Activated CD4-positive, alpha-beta memory T cell treated with anti-CD3 and anti-CD28 coated beads, Interleukin-2, amount 10 ng/mL, durations not matched to agents 7 days and 5 days (primary cell): ENCODE measurements at regions not wholly inside any gene's neighbourhood (a gene's known extent, or its start where the extent isn't known, plus 50 kb on each side); places are given as distances from the start of the nearest gene placed in this dataset.

ENCODE experiments used
- CTCF ChIA-PET: fragments of 350-600 bp; sonication (Branson Sonifier 250); formaldehyde crosslinking; loops from one replicate; lab custom pipeline; 2021; ENCODE audit warnings: antibody characterized with exemption, inconsistent platforms; lab: Charles Lee
- POLR2A ChIA-PET: fragments of 350-600 bp; sonication (Branson Sonifier 250); formaldehyde crosslinking; loops from one replicate; lab custom pipeline; 2021; ENCODE audit warnings: antibody characterized with exemption; lab: Charles Lee
- DNase-seq: peaks from one replicate; pipeline ENCODE4 v3.0.0-alpha.2; 2020
- H3K27ac Mint-ChIP-seq: one replicate; pipeline ENCODE4 v1.8.0; 2021; ENCODE audit warnings: mild to moderate bottlenecking, mixed read lengths
- H3K27me3 Mint-ChIP-seq: one replicate; pipeline ENCODE4 v1.8.0; 2021; ENCODE audit warnings: mixed read lengths
- H3K36me3 Mint-ChIP-seq: one replicate; pipeline ENCODE4 v1.8.0; 2021; ENCODE audit warnings: low read depth, mixed read lengths
- H3K4me1 Mint-ChIP-seq: one replicate; pipeline ENCODE4 v1.8.0; 2021; ENCODE audit warnings: mixed read lengths
- H3K4me3 Mint-ChIP-seq: one replicate; pipeline ENCODE4 v1.8.0; 2021; ENCODE audit warnings: mild to moderate bottlenecking, mixed read lengths
- H3K9me3 Mint-ChIP-seq: one replicate; pipeline ENCODE4 v1.8.0; 2021; ENCODE audit warnings: mixed read lengths

DNA sequence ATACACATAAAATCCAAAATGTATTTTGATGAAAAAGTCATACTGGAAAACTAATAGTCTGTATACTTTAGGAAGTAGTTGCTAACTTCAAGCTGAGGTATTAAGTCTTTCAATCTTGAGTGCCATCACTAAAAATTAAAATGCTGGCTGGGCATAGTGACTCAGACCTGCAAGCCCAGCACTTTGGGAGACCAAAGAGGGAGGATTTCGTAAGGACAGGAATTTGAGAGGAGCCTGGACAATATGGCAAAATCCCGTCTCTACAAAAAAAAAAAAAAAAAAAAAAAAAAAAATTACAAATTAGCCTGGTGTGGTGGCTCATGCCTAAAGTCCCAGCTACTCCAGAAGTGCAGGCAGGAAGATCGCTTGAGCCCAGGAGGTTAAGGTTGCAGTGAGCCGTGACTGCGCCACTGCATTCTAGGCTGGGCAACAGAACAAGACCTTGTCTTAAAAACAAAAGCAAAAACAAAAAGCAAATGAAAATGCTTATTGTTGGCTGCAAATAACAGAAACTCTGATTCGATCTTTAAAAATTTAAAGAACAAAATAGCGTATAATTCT is 1994.2 kb upstream of the PCDH20 start:
- H3K4me1 Mint-ChIP-seq, result no peaks in the 10 kb centered on the region
- CTCF ChIA-PET, result no interaction called here
- H3K9me3 Mint-ChIP-seq, result peaks cover 5% of the 10 kb centered on the region
- no peak overlapping the region for H3K4me3 Mint-ChIP-seq
- POLR2A ChIA-PET, result no interaction called here
- no peaks in the 10 kb centered on the region for H3K36me3 Mint-ChIP-seq
- DNase-seq, result no peak
- no peak overlapping the region for H3K27ac Mint-ChIP-seq
- H3K27me3 Mint-ChIP-seq, result no peaks in the 10 kb centered on the region

DNA sequence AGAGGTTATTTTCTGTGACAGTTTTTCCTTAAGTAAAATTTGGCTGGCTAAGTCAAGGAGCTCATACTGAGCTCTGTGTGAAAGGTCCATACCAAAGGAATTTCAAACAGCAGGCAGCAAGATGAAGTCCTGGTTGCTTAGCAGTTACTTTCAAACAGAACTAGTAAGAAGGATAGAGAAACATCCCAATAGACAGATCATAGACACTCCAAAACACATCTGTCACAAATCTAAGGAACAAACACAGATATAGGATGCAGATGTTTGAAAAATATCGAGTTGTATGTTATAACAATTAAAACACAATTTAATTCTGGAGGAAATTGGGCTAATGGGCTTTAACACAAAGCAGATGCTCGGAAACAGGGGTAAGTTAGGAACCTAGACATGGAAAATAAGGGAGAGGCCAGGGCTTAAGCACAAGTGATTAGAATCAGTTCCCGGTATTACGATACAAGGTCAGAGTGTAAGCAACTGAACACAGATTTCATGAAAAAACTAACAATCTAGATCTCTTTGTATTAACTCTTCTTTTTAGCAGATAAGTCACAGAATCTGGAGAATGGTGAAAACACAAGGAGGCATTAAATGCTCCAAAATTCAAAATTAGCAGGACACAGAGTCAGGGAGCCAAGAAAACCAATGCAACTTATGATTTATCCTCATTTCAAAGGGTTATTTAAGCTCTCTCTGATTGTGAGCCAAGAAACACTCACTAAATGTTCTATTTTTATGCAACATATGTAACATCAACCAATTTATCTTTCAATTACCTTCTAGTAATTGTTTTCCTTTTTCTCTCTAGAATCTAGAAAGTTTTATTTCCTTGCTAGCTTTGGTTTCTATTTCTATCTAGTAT is 1992.9 kb upstream of the PCDH20 start:
- peaks cover 8% of the 10 kb centered on the region for H3K9me3 Mint-ChIP-seq
- DNase-seq, result no peak
- POLR2A ChIA-PET, result no interaction called here
- CTCF ChIA-PET, result no interaction called here
- no peak overlapping the region for H3K4me3 Mint-ChIP-seq
- H3K27me3 Mint-ChIP-seq, result no peaks in the 10 kb centered on the region
- H3K4me1 Mint-ChIP-seq, result no peaks in the 10 kb centered on the region
- no peaks in the 10 kb centered on the region for H3K36me3 Mint-ChIP-seq
- H3K27ac Mint-ChIP-seq, result no peak overlapping the region

GRCh38 chr13:63403733-63404132 is 1988.1 kb upstream of the PCDH20 start:
- Mint-ChIP-seq H3K36me3 (no peaks in the 10 kb centered on the region), H3K4me1 (no peaks in the 10 kb centered on the region), H3K27ac (no peak overlapping the region), H3K9me3 (peaks cover 8% of the 10 kb centered on the region), H3K4me3 (no peak overlapping the region), H3K27me3 (no peaks in the 10 kb centered on the region)
- DNase-seq, result no peak
- CTCF ChIA-PET, result no interaction called here
- POLR2A ChIA-PET, result no interaction called here

DNA sequence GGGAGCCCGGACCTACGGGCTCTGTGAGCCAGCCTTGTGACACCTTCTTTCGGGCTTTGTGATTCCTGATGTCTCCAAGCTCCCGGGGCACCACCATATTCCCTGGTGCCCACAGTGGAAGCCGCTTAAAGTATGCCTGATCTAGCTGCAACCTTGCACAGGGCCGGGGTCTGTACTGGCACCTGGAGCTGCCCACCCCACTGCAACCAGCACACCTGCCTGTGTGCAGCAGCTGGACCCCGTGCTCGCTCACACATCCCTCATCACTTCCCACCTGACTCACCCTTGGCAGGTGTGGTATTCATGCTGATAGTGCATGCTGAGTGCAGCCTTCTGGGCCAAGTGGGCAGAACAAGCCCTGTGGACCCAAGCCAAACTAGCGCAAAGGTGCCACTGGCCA is 1981.1 kb upstream of the PCDH20 start:
- ChIA-PET CTCF (no interaction called here), POLR2A (no interaction called here)
- no peaks in the 10 kb centered on the region for H3K36me3 Mint-ChIP-seq
- no peaks in the 10 kb centered on the region for H3K27me3 Mint-ChIP-seq
- no peak for DNase-seq
- no peaks in the 10 kb centered on the region for H3K4me1 Mint-ChIP-seq
- H3K4me3 Mint-ChIP-seq, result no peak overlapping the region
- H3K27ac Mint-ChIP-seq, result no peak overlapping the region
- H3K9me3 Mint-ChIP-seq, result no peaks in the 10 kb centered on the region

- Mint-ChIP-seq H3K36me3 (no peaks in the 10 kb centered on the region), H3K27ac (no peak overlapping the region), H3K27me3 (no peaks in the 10 kb centered on the region), H3K4me1 (no peaks in the 10 kb centered on the region), H3K4me3 (no peak overlapping the region), H3K9me3 (peaks cover 4% of the 10 kb centered on the region)
- ChIA-PET CTCF (no interaction called here), POLR2A (no interaction called here)
- no peak for DNase-seq
These were observed 1977.5 kb upstream of the PCDH20 start for GRCh38 chr13:63393112-63393511.

DNA sequence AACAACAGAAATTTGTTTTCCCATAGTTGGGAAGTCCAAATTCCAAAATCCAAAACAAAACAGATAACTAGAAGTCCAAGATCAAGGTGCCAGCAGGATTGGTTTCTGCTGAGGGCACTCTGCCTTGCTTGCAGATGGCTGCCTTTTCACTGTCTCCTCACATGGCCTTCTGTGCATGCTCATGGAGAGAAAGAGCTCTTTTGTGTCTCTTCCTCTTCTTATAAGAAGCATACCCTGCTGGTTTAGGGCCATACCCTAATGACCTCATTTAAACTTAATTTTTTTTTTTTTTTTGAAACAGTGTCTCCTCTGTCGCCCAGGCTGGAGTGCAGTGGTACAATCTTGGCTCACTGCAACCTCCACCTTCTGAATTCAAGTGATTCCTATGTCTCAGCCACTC is 1974.1 kb upstream of the PCDH20 start:
- DNase-seq, result no peak
- ChIA-PET POLR2A (no interaction called here), CTCF (no interaction called here)
- H3K36me3 Mint-ChIP-seq, result no peaks in the 10 kb centered on the region
- peaks cover 7% of the 10 kb centered on the region for H3K9me3 Mint-ChIP-seq
- H3K27ac Mint-ChIP-seq, result no peak overlapping the region
- H3K4me1 Mint-ChIP-seq, result no peaks in the 10 kb centered on the region
- no peak overlapping the region for H3K4me3 Mint-ChIP-seq
- H3K27me3 Mint-ChIP-seq, result no peaks in the 10 kb centered on the region

DNA sequence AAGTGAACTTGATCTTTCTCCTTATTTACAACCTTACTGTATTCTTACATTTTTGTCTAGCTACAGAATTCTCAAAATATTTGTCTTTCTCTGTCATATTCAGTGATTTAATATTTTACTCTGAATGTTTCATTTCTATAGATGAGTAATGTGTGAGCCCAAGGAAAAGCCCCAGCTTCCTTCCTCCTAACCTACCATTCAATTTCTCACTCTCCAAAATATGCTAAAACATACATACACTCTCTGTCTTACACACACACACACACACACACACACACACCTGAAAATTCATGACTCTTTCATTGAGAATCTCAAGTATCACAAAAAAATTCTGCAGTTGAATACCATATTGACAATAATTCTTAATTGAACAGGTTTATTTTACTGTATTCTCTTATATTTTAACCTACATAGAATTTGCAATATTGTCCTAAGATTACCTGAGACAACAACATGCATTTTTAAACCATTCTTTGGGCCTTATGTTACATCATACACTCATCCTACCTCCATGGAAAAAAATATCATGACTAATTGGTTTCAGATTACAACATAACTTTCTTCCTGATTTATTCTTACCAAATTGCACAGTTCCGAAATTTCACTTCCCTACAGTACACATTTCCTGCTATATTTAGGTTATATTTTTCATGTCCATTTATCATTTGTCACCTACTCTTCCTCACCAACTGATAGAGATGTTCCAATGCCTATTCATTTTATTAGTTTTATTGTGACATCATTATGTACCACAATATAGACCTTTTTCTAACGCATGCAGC is 1965.6 kb upstream of the PCDH20 start:
- DNase-seq, result no peak
- H3K27ac Mint-ChIP-seq, result no peak overlapping the region
- H3K4me1 Mint-ChIP-seq, result no peaks in the 10 kb centered on the region
- H3K27me3 Mint-ChIP-seq, result no peaks in the 10 kb centered on the region
- H3K36me3 Mint-ChIP-seq, result no peaks in the 10 kb centered on the region
- peaks cover 6% of the 10 kb centered on the region for H3K9me3 Mint-ChIP-seq
- no peak overlapping the region for H3K4me3 Mint-ChIP-seq
- CTCF ChIA-PET, result no interaction called here
- POLR2A ChIA-PET, result no interaction called here

DNA sequence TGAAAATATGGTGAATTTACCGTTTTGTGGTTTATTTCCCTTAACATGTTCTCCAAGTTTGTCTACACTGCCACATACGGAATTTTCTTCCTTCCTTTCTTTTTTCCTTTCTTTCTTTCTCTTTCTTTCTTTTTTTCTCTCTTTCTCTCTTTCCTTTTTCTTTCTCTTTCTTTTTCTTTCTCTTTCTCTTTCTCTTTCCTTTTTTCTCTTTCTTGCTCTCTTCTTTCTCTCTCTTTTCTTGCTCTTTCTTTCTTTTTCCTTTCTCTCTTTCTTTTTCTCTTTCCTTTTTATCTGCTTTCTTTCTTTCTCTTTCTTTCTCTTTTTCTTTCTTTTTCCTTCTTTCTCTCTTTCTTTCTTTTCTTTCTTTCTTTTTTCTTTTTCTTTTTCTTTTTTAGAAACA is 1962.3 kb upstream of the PCDH20 start:
- CTCF ChIA-PET, result no interaction called here
- Mint-ChIP-seq H3K4me1 (no peaks in the 10 kb centered on the region), H3K27me3 (no peaks in the 10 kb centered on the region), H3K27ac (no peak overlapping the region), H3K36me3 (no peaks in the 10 kb centered on the region), H3K4me3 (no peak overlapping the region), H3K9me3 (peaks cover 6% of the 10 kb centered on the region)
- no peak for DNase-seq
- POLR2A ChIA-PET, result no interaction called here

DNA sequence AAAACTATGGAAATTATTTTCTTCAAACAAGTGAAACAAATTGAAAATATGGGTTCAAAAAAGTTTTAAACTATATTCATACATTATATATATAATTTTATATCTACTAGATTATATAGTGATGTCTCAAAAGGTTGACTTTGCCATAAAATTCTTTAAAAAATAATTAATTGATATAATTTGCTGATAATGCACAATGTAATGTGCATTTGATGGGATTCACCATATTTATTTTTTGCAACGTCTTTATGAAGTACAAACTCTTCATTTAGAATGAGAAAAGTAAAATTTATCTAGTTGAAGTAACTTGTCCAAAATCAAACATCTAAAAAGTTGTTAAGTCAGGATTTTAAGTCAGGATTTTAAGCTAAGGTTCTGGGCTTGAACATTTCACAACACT is 1954.5 kb upstream of the PCDH20 start:
- POLR2A ChIA-PET, result no interaction called here
- no peak for DNase-seq
- CTCF ChIA-PET, result no interaction called here
- H3K4me3 Mint-ChIP-seq, result no peak overlapping the region
- no peak overlapping the region for H3K27ac Mint-ChIP-seq
- no peaks in the 10 kb centered on the region for H3K4me1 Mint-ChIP-seq
- H3K36me3 Mint-ChIP-seq, result no peaks in the 10 kb centered on the region
- no peaks in the 10 kb centered on the region for H3K27me3 Mint-ChIP-seq
- H3K9me3 Mint-ChIP-seq, result no peaks in the 10 kb centered on the region

DNA sequence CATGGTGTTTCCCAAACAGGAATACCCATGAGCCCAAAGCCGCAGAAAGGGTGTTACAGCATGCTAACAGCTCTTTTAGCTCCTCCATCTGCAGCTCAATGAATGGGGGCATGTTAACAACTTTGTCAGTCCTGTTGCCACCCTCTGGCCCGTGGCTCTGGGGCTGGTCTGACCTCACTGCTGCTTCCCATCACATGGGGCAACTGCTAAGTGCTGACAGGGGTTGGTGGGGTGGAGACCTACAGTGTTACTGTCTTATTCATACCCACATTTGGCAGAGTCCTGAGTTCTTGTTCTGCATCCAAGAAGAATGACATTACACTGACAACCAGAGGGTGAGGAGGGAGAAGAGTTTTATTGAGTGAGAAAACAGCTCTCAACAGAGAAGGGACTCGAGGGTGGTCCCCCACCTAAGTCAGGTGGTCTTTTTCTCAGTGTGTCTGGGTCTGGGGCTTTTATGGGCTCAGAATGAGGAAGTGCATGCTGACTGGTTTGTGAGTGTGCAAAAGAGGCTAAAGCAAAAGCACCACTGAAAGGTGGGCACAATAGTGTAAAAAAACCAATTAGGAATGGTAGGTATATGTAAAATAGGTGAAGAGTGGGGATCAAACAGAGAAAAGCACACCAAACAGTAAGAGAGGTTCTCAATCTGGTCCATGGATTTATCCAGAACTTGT is 1952.0 kb upstream of the PCDH20 start:
- Mint-ChIP-seq H3K36me3 (no peaks in the 10 kb centered on the region), H3K9me3 (no peaks in the 10 kb centered on the region), H3K4me3 (no peak overlapping the region), H3K4me1 (no peaks in the 10 kb centered on the region), H3K27ac (no peak overlapping the region), H3K27me3 (no peaks in the 10 kb centered on the region)
- POLR2A ChIA-PET, result no interaction called here
- no peak for DNase-seq
- CTCF ChIA-PET, result no interaction called here

- H3K9me3 Mint-ChIP-seq, result no peaks in the 10 kb centered on the region
- H3K27ac Mint-ChIP-seq, result no peak overlapping the region
- no peaks in the 10 kb centered on the region for H3K4me1 Mint-ChIP-seq
- DNase-seq, result no peak
- POLR2A ChIA-PET, result no interaction called here
- H3K4me3 Mint-ChIP-seq, result no peak overlapping the region
- CTCF ChIA-PET, result no interaction called here
- H3K27me3 Mint-ChIP-seq, result no peaks in the 10 kb centered on the region
- no peaks in the 10 kb centered on the region for H3K36me3 Mint-ChIP-seq
These were observed 1948.5 kb upstream of the PCDH20 start for GRCh38 chr13:63364159-63364558.

DNA sequence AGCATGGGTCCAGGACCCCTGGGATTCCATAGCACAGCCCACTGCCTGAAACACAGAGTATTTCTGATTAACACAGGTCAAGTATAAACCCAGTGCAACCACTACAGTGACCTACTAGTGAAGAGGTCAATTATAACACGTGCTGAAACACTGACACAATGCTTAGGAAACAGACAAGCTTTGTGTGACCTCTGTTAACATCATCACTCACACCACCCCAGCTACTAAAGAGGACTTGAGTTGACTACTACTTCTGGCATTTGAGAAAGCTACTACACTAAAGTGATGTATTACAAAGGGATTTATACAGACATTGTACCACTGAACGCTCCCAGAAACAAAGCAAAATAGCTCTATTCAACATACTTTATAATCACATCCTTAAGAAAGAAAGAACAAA is 1935.9 kb upstream of the PCDH20 start:
- CTCF ChIA-PET, result no interaction called here
- H3K4me1 Mint-ChIP-seq, result no peaks in the 10 kb centered on the region
- DNase-seq, result no peak
- POLR2A ChIA-PET, result no interaction called here
- no peak overlapping the region for H3K4me3 Mint-ChIP-seq
- no peak overlapping the region for H3K27ac Mint-ChIP-seq
- no peaks in the 10 kb centered on the region for H3K27me3 Mint-ChIP-seq
- H3K9me3 Mint-ChIP-seq, result peaks cover 9% of the 10 kb centered on the region
- H3K36me3 Mint-ChIP-seq, result no peaks in the 10 kb centered on the region

DNA sequence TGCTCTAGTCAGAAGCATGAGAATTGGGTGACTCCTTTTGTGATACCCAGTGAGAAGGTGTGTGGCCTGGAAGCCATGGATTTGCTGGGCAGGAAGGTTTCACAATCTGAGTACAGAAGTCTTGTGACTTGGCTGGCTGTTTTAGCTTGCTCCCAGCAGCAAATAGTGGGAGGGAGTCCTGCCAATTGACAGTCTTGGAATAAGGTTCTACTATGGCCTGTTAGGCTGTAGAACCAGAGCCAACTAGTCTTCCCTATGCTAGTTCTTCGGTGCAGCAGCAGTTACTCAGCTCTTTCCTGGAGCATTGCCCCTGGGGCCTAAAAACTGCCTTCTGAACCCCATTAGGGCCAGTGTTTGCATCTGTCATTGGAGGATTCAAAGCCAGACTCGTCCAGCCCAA is 1935.4 kb upstream of the PCDH20 start:
- ChIA-PET POLR2A (no interaction called here), CTCF (no interaction called here)
- Mint-ChIP-seq H3K36me3 (no peaks in the 10 kb centered on the region), H3K27ac (no peak overlapping the region), H3K4me3 (no peak overlapping the region), H3K27me3 (no peaks in the 10 kb centered on the region), H3K9me3 (peaks cover 9% of the 10 kb centered on the region), H3K4me1 (no peaks in the 10 kb centered on the region)
- no peak for DNase-seq
